ENCODE measurements at regions not wholly inside any gene's neighbourhood (a gene's known extent, or its start where the extent isn't known, plus 50 kb on each side); places are given as distances from the start of the nearest gene placed in this dataset.

DNA sequence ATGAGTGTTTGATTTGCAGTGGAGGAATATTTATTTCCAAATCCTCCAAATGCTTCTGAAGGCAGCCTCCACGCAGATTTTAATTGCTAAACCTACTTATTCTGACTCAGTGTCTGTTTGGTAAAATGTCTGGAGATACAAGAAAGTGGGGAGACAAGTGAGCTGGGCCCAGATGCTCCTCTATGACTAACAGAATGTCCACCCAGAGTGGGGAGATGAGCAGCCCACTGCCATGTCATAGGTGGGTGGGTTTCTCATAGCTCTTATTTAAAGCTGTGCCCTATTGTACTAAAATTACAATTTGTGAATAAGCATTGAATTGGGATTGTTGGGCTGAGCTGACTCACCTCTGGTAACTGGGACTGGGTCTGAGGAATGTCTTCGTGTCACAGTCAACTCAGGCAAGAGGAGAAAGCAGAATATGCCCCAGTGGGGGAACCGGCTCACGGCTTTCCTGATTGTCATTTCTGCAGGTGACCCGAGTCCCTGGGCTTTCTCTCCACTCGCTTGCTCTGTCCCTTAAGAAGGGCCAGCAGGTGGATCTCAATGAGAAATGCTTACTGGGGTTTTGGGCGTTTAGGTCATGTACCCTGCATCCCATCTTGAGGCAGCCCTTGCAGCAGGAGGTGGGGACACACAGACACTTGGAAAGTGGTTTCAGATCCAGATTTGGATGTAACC, 116.3 kb upstream of the SPRED2 start:
- DNase-seq (ENCODE audit: low spot score) = no peak

GRCh38 chr2:65548064-65548463, 115.7 kb upstream of the SPRED2 start:
- DNase-seq (ENCODE audit: low spot score) = no peak

GRCh38 chr2:65545837-65546805, 113.7 kb upstream of the SPRED2 start:
- DNase-seq (ENCODE audit: low spot score) = no peak

- no peak for DNase-seq (ENCODE audit: low spot score)
Measured at GRCh38 chr2:65541773-65542172, 109.4 kb upstream of the SPRED2 start.

- no peak for DNase-seq (ENCODE audit: low spot score)
Measured at GRCh38 chr2:65539633-65540032, 107.2 kb upstream of the SPRED2 start.

DNA sequence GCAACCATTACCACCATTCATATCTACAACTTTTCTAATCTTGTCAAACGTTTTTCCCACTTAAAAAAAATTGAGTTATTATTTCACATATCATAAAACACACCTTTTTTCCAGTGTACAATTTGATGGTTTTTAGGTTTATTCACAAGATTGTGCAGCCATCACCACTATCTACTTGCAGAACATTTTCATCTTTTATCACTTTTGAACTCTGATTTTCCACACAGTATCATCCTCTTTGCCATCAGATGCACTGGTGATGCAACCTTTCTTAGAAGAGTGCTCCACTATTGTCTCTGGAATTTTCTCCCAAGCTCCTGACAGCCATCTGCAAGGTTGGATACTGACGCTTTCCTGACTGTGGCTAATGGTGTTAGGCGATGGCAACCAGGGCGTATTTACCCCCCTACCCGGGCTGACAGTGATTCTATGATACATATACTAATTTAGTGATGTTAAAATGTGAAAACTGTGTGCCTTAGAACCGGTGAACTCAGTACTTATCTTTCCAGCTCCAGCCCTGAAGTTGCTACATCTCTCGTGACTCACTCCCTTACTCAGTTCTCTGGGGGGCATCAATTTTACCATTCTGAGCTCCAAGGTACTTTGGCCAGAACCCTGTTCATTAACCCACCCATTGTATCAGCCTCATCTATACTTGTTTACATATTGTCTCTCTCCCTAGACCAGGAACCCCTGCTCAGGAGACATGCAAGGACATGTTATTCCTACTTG, 105.4 kb upstream of the SPRED2 start:
- DNase-seq (ENCODE audit: low spot score) = no peak

- no peak for DNase-seq (ENCODE audit: low spot score)
Measured at GRCh38 chr2:65536596-65536995, 104.2 kb upstream of the SPRED2 start.

- DNase-seq (ENCODE audit: low spot score) = no peak
Measured at GRCh38 chr2:65532937-65533336, 100.5 kb upstream of the SPRED2 start.

DNA sequence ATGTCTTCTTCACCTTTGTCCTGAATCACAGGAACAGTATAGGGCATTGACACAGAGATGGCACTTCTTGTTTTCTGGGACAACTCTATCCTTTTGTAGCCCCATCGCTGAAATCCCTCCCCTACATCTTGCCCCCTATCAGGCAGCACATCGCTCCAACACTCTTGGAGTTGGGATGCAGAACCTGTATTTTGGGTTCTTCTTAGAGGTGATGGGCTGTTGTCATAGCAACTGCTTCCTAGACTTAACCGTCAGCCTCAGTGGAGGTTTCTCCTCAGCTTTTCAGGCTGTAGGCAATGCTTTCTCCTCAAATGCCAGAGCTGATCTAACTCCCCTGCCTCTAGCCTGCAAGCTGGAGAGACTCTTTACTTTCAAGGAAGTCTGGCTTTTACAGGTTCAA, 99.9 kb upstream of the SPRED2 start:
- DNase-seq (ENCODE audit: low spot score) = no peak

DNA sequence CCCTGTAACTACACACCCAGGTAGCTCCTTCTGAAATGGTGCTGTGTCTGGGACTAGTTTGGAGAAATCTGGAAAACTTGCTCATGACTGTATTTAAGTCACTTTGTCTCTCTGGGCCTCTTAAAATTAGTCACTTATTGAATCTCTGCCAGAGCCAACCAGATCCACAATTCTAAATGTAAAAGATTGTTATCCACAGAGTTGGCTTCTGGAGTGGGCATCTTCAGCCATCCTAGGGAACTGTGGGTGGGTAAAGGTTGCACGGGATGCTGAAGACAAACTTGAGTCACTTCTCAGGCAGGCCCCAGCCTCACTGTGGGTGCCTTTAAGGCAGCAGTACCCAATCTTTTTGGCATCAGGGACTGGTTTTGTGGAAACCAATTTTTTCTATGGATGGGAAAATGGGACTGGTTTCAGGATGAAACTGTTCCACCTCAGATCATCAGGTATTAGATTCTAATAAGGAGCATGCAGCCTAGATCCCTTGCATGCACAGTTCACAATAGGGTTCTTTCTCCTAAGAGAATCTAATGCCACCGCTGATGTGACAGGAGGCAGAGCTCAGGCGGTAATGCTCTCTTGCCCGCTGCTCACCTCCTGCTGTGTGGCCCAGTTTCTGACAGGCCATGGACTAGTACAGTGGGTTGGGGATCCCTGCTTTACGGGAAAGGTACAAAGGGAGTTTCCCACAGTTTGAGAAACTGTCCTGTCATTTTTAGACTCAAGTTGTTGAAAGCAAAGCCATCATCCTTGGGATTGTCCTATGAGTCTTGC, 98.3 kb upstream of the SPRED2 start:
- DNase-seq (ENCODE audit: low spot score) = no peak

DNA sequence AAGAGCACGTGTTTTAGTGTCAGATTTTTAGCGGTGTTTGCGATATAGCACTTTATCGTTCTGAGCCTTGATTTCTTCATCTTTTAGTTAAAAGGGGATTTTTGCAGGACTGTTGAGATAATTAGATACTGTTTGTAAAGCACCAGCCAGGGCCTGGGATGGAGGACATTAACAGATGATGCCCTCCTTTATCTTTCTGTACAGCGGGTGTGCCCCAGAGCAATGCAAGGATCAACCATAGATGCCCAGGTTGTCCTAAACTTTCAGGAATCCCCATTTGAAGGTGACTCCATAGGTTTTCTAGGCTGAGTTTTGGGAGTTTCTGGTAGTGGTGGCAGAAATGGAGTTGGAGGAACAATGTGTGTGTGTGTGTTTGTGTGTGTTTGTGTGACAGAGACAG, 97.0 kb upstream of the SPRED2 start:
- no peak for DNase-seq (ENCODE audit: low spot score)

DNA sequence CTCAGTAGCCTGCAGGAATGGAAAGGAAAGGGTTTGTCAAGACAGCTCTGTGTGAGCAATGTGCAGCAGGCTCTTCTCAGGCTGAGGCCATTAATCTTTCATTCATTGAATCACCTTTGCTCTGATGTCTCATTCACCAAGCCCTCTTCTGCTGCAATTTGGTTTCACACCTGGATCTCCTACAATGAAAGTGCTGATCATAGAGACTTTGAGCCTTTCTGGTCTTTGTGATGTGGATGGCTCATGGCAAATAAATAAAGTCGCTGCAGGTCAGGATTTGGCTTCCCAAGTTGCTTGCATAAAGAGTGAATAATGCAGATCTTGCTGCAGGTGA, 95.8 kb upstream of the SPRED2 start:
- DNase-seq (ENCODE audit: low spot score) = no peak

- DNase-seq (ENCODE audit: low spot score) = no peak
Measured at GRCh38 chr2:65527451-65528240, 95.2 kb upstream of the SPRED2 start.

DNA sequence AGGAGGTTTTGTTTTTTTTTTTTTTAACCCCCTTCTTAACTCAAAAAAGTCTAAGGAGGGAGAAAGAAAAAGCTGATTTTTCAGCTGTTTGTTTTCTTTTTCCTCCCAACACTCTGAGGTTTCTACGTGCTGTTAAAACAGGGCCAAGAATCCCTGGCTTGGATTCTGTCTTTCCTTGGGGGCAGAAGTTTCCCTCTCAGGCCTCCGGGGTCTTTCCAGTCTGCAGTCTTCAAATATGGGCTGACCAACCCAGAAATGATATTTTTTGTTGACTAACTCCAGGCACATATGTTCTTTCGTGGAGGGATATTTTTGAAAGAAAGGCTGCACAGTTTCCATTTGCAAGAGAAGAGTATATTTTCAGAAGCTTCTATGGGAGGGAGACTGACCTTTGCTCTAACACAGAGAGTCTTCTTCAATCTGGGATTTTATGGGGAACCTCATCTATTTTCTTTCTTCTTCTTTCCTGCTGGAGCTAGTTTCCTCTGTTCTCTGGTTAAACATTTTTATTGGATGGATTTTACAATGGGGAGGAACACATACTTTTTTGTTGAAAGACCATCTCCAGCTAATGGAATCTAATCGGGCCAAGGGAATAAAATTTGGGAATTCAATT, 93.3 kb upstream of the SPRED2 start:
- DNase-seq (ENCODE audit: low spot score) = no peak

- no peak for DNase-seq (ENCODE audit: low spot score)
Measured at GRCh38 chr2:65522922-65523321, 90.5 kb upstream of the SPRED2 start.

DNA sequence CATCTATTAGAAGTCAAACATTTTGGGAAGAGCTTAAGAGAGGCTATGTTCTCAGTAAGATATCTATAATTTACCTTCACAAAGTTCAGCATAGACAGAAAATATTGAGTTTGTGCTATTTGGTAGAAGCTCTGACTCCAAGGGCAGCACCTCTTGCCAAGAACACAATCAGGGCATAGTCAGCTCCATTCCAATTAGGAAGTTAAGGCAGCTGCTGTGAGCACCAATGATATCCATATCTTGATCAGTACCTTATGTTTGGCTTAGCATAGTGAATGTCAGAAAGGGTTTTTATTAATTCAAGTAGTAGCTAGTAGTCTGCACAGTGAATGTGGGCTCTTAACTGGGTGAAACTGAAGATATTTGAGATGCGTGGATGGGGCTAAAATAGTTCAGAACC, 86.4 kb upstream of the SPRED2 start:
- DNase-seq (ENCODE audit: low spot score) = no peak

- no peak for DNase-seq (ENCODE audit: low spot score)
Measured at GRCh38 chr2:65514555-65515195, 82.3 kb upstream of the SPRED2 start.

- DNase-seq (ENCODE audit: low spot score) = no peak
Measured at GRCh38 chr2:65512783-65513182, 80.4 kb upstream of the SPRED2 start.

DNA sequence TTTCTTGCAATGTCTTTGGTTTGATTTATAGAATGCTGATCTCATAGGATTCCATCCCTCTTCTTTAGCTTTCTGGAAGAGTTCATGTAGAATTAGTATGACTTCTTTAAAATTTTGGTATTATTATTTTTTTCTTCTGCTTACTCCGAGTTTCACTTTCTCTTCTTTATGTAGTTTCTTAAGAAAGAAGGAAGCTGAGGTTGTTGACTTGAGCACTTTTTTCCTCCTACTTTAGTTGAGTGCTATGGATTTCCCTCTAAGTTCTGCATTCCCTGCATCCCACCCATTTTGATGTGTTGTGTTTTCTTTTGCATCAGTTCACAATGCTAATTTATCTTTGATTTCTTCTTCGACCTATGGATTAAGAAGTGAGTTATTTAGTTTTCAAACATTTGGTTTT, 78.9 kb upstream of the SPRED2 start:
- DNase-seq (ENCODE audit: low spot score) = no peak

DNA sequence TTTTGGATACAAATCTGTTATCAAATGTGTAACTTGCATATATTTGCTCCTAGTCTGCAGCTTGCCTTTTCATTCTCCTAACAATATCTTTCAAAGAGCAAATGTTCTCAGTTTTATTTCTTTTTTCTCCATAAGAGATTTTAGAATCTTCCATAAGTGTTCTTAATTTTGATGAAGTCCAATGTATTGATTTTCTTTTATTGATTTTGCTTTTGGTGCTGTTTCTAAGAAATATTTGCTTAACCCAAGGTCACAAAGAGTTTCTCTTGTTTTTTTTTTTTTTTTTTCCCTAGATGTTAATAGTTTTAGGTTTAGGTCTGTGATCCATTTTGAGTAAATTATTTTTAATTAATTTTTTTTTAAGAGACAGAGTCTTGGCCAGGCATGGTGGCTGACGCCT, 75.8 kb upstream of the SPRED2 start:
- DNase-seq (ENCODE audit: low spot score) = no peak
